K562 (cell line): ENCODE measurements at regions not wholly inside any gene's neighbourhood (a gene's known extent, or its start where the extent isn't known, plus 50 kb on each side); places are given as distances from the start of the nearest gene placed in this dataset.
A peak's percentile ranks its signal among the peaks of the same experiment; 100 is the strongest.

Experiments used
- CHCHD3 ChIP-seq: fragments of 250-450 bp; sonication (Bioruptor Pico); IDR thresholded peaks from 2 replicates; pipeline ENCODE4 v2.1.2; 2022; ENCODE audit warnings: mild to moderate bottlenecking
- EGR1 ChIP-seq: fragments of 450-650 bp; conservative IDR thresholded peaks from 2 replicates; pipeline ENCODE4 v1.6.1; 2017; ENCODE audit warnings: mild to moderate bottlenecking
- HSF4 ChIP-seq: fragments of 250-450 bp; sonication (Bioruptor Pico); IDR thresholded peaks from 2 replicates; pipeline ENCODE4 v2.1.2; 2022; ENCODE audit warnings: mild to moderate bottlenecking, moderate library complexity, borderline replicate concordance
- JUN ChIP-seq, 2 experiments: sonication (generic) in 1 of 2; formaldehyde crosslinking in 1 of 2; IDR thresholded peaks; 2 replicates each; pipeline versions ENCODE4 v1.6.1 to v1.8.0; 2012 to 2022; ENCODE audit warnings: borderline replicate concordance in 2 of 2, mild to moderate bottlenecking in 2 of 2, improper control_type of control experiment in 1 of 2, low read depth in 1 of 2, low read length in 1 of 2, missing genetic modification reagents in 1 of 2
- MAZ ChIP-seq, 2 experiments: fragments of 450-650 bp in 1 of 2; sonication (generic) in 1 of 2; formaldehyde crosslinking; IDR thresholded peaks in 1 of 2; conservative IDR thresholded peaks in 1 of 2; 2 replicates each; pipeline versions ENCODE4 v1.4.0 to v1.5.0; 2020; ENCODE audit warnings: mild to moderate bottlenecking in 1 of 2, missing genetic modification reagents in 1 of 2
- NCOA4 ChIP-seq: fragments of 450-650 bp; IDR thresholded peaks from 2 replicates; pipeline ENCODE4 v1.6.1; 2018; ENCODE audit warnings: mild to moderate bottlenecking; ENCODE audit not compliant: partially characterized antibody
- REST ChIP-seq, 2 experiments: fragments of 450-650 bp; formaldehyde crosslinking in 1 of 2; IDR thresholded peaks; 2 replicates each; pipeline versions ENCODE4 v1.4.0 to v1.6.1; 2014 to 2020; ENCODE audit warnings: mild to moderate bottlenecking in 2 of 2, borderline replicate concordance in 1 of 2, low read depth in 1 of 2
- SOX6 ChIP-seq: fragments of 450-650 bp; IDR thresholded peaks from 2 replicates; pipeline ENCODE4 v1.6.1; 2014; ENCODE audit warnings: mild to moderate bottlenecking
- TEAD4 ChIP-seq, 2 experiments: sonication (generic) in 1 of 2; formaldehyde crosslinking in 1 of 2; IDR thresholded peaks; 2 replicates each; pipeline versions ENCODE4 v1.6.1 to v1.8.0; 2012 to 2022; ENCODE audit warnings: borderline replicate concordance in 1 of 2, inconsistent platforms in 1 of 2, low read length in 1 of 2, mild to moderate bottlenecking in 1 of 2, missing genetic modification reagents in 1 of 2
- ZEB2 ChIP-seq: fragments of 450-650 bp; IDR thresholded peaks from 2 replicates; pipeline ENCODE4 v1.6.1; 2016
- ZNF518B ChIP-seq: fragments of 250-450 bp; sonication (Bioruptor Pico); IDR thresholded peaks from 2 replicates; pipeline ENCODE4 v1.5.0; 2021; ENCODE audit warnings: mild to moderate bottlenecking, moderate library complexity
- TF ChIP-seq, protein P1 (sequence below): fragments of 450-650 bp; IDR thresholded peaks from 2 replicates; pipeline ENCODE4 v1.6.1; 2016
- TF ChIP-seq, protein P2 (sequence below): IDR thresholded peaks from 2 replicates; pipeline ENCODE4 v1.6.1; 2016; ENCODE audit warnings: missing genetic modification characterization, missing compliant biosample characterization

GRCh38 chr2:16746833-16747232 is 81.2 kb upstream of the CYRIA start (continued):
- no peak for TF ChIP-seq ZNF518B (CRISPR knock-in tag)
- peak; percentile 74 for TF ChIP-seq ZEB2
- no peak for TF ChIP-seq NCOA4
- TF ChIP-seq EGR1, result peak; percentile 73
- TF ChIP-seq, protein P1, sequence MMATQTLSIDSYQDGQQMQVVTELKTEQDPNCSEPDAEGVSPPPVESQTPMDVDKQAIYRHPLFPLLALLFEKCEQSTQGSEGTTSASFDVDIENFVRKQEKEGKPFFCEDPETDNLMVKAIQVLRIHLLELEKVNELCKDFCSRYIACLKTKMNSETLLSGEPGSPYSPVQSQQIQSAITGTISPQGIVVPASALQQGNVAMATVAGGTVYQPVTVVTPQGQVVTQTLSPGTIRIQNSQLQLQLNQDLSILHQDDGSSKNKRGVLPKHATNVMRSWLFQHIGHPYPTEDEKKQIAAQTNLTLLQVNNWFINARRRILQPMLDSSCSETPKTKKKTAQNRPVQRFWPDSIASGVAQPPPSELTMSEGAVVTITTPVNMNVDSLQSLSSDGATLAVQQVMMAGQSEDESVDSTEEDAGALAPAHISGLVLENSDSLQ, result peak; percentile 61; the same call in 1 of the 2 replicates
- TF ChIP-seq HSF4, result no peak
- peak; percentile 83 for TF ChIP-seq SOX6
- no peak; the same call in 1 of the 2 replicates for TF ChIP-seq REST (IDR thresholded peaks at IDR 0.05; ENCODE audit: borderline replicate concordance)
- TF ChIP-seq REST (CRISPR knock-in tag; IDR thresholded peaks at IDR 0.05; ENCODE audit: low read depth), result no peak
- TF ChIP-seq MAZ (CRISPR knock-in tag; conservative IDR thresholded peaks at IDR 0.05 in 1 of 2, IDR thresholded peaks at IDR 0.05 in 1 of 2), result no peak
- peak; percentile 88 for TF ChIP-seq TEAD4 (IDR thresholded peaks at IDR 0.05; ENCODE audit: low read length)
- no peak for TF ChIP-seq TEAD4 (CRISPR knock-in tag; IDR thresholded peaks at IDR 0.05; ENCODE audit: borderline replicate concordance)
- TF ChIP-seq JUN (IDR thresholded peaks at IDR 0.05; ENCODE audit: borderline replicate concordance, low read depth, low read length), result no peak
- no peak for TF ChIP-seq JUN (CRISPR knock-in tag; IDR thresholded peaks at IDR 0.05; ENCODE audit: borderline replicate concordance)
- TF ChIP-seq, protein P2, sequence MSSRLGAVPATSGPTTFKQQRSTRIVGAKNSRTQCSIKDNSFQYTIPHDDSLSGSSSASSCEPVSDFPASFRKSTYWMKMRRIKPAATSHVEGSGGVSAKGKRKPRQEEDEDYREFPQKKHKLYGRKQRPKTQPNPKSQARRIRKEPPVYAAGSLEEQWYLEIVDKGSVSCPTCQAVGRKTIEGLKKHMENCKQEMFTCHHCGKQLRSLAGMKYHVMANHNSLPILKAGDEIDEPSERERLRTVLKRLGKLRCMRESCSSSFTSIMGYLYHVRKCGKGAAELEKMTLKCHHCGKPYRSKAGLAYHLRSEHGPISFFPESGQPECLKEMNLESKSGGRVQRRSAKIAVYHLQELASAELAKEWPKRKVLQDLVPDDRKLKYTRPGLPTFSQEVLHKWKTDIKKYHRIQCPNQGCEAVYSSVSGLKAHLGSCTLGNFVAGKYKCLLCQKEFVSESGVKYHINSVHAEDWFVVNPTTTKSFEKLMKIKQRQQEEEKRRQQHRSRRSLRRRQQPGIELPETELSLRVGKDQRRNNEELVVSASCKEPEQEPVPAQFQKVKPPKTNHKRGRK (tag), result no peak; the same call in 1 of the 2 replicates
- TF ChIP-seq CHCHD3, result no peak
